ENCODE measurements at regions not wholly inside any gene's neighbourhood (a gene's known extent, or its start where the extent isn't known, plus 50 kb on each side); places are given as distances from the start of the nearest gene placed in this dataset.

GRCh38 chr6:86780923-86781322 is 156.4 kb upstream of the HTR1E start:
- TF ChIP-seq CTCF (IDR thresholded peaks at IDR 0.05): no peak
- TF ChIP-seq POLR2A (IDR thresholded peaks at IDR 0.05): no peak
- TF ChIP-seq POLR2AphosphoS5 (IDR thresholded peaks at IDR 0.05): no peak

Data from prostate gland (tissue), 2 donors.